ENCODE measurements at regions not wholly inside any gene's neighbourhood (a gene's known extent, or its start where the extent isn't known, plus 50 kb on each side); places are given as distances from the start of the nearest gene placed in this dataset.

- Histone ChIP-seq H3K27ac (ENCODE audit: low read depth, low read length) (no peak overlapping the region), H3K27me3 (ENCODE audit: control insufficient read depth, insufficient read depth, low read length, poor library complexity, severe bottlenecking) (no peaks in the 10 kb centered on the region), H3K9me3 (ENCODE audit: control insufficient read depth, low read length) (no peaks in the 10 kb centered on the region), H3K4me3 (ENCODE audit: low read length) (no peak overlapping the region), H3K36me3 (ENCODE audit: control insufficient read depth, insufficient read depth, low read length) (no peaks in the 10 kb centered on the region), H3K9ac (ENCODE audit: extremely low read depth, low read length, poor library complexity, severe bottlenecking) (no peak overlapping the region), H3K4me1 (ENCODE audit: control insufficient read depth, insufficient read depth, low read length) (no peaks in the 10 kb centered on the region)
- no peak overlapping the region for H3K4me3 Mint-ChIP-seq
- H3K36me3 Mint-ChIP-seq (ENCODE audit: low read depth), result no peaks in the 10 kb centered on the region
- TF ChIP-seq CTCF (conservative IDR thresholded peaks at IDR 0.05), result no peak
- DNase-seq, result no peak
- peaks cover 10% of the 10 kb centered on the region for H3K9me3 Mint-ChIP-seq
- no peak overlapping the region for H3K27ac Mint-ChIP-seq
- 82% methylated on average over 4 to 5 of the region's 5 CpGs for WGBS, 2 experiments (ENCODE audit: insufficient coverage in 1 of 2, insufficient read length in 1 of 2)
- no peaks in the 10 kb centered on the region for H3K27me3 Mint-ChIP-seq (ENCODE audit: insufficient read depth)
- no peaks in the 10 kb centered on the region for H3K4me1 Mint-ChIP-seq
Observed at GRCh38 chr6:168989421-168989820, 264.2 kb downstream of the THBS2 start.

- no peaks in the 10 kb centered on the region for H3K36me3 Mint-ChIP-seq (ENCODE audit: low read depth)
- no peak for DNase-seq
Observed at GRCh38 chr6:168988801-168989200, 264.8 kb downstream of the THBS2 start.

DNA sequence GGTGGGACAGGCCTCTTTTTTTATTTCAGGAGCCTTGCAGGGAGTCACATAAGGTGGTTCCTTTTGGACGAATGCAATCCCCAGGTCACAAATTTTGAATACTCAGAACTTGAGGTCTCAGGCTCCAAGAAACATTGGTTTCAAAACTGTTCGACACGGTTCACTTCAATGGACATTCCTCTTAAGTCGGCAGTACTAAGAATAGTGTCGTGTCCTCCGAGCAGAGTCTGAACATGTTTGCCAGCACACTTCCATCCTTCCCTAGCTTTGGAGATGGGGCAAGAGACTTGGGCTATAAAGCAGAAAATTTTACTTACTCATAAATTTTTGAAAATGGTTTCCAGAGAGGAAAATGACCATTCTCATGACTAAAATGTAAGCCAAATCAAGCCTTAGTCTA, 265.4 kb downstream of the THBS2 start:
- no peaks in the 10 kb centered on the region for H3K27me3 Mint-ChIP-seq (ENCODE audit: insufficient read depth)
- Histone ChIP-seq H3K27ac (ENCODE audit: low read depth, low read length) (no peak overlapping the region), H3K9ac (ENCODE audit: extremely low read depth, low read length, poor library complexity, severe bottlenecking) (no peak overlapping the region), H3K9me3 (ENCODE audit: control insufficient read depth, low read length) (no peaks in the 10 kb centered on the region), H3K4me1 (ENCODE audit: control insufficient read depth, insufficient read depth, low read length) (no peaks in the 10 kb centered on the region), H3K4me3 (ENCODE audit: low read length) (no peak overlapping the region), H3K27me3 (ENCODE audit: control insufficient read depth, insufficient read depth, low read length, poor library complexity, severe bottlenecking) (no peaks in the 10 kb centered on the region), H3K36me3 (ENCODE audit: control insufficient read depth, insufficient read depth, low read length) (no peaks in the 10 kb centered on the region)
- DNase-seq, result no peak
- H3K4me3 Mint-ChIP-seq, result no peak overlapping the region
- 87 to 88% methylated on average over 4 to 6 of the region's 6 CpGs for WGBS, 2 experiments (ENCODE audit: insufficient coverage in 1 of 2, insufficient read length in 1 of 2)
- H3K4me1 Mint-ChIP-seq, result no peaks in the 10 kb centered on the region
- H3K36me3 Mint-ChIP-seq (ENCODE audit: low read depth), result no peaks in the 10 kb centered on the region
- H3K27ac Mint-ChIP-seq, result no peak overlapping the region
- no peak for TF ChIP-seq CTCF (conservative IDR thresholded peaks at IDR 0.05)
- H3K9me3 Mint-ChIP-seq, result peaks cover 10% of the 10 kb centered on the region

More at GRCh38 chr6:168988801-168989200, 264.8 kb downstream of the THBS2 start:
- 87 to 100% methylated on average over 2 of the region's 2 CpGs for WGBS, 2 experiments (ENCODE audit: insufficient coverage in 1 of 2, insufficient read length in 1 of 2)
- Mint-ChIP-seq H3K4me1 (no peaks in the 10 kb centered on the region), H3K27ac (no peak overlapping the region), H3K4me3 (no peak overlapping the region), H3K27me3 (ENCODE audit: insufficient read depth) (no peaks in the 10 kb centered on the region), H3K9me3 (peaks cover 10% of the 10 kb centered on the region)
- Histone ChIP-seq H3K4me1 (ENCODE audit: control insufficient read depth, insufficient read depth, low read length) (no peaks in the 10 kb centered on the region), H3K27me3 (ENCODE audit: control insufficient read depth, insufficient read depth, low read length, poor library complexity, severe bottlenecking) (no peaks in the 10 kb centered on the region), H3K9me3 (ENCODE audit: control insufficient read depth, low read length) (no peaks in the 10 kb centered on the region), H3K27ac (ENCODE audit: low read depth, low read length) (no peak overlapping the region), H3K4me3 (ENCODE audit: low read length) (no peak overlapping the region), H3K36me3 (ENCODE audit: control insufficient read depth, insufficient read depth, low read length) (no peaks in the 10 kb centered on the region), H3K9ac (ENCODE audit: extremely low read depth, low read length, poor library complexity, severe bottlenecking) (no peak overlapping the region)
- no peak for TF ChIP-seq CTCF (conservative IDR thresholded peaks at IDR 0.05)

All from endodermal cell (in vitro differentiated cells).